GM12891 (cell line): ENCODE measurements at regions not wholly inside any gene's neighbourhood (a gene's known extent, or its start where the extent isn't known, plus 50 kb on each side); places are given as distances from the start of the nearest gene placed in this dataset.

ENCODE experiments used
- POLR2A ChIP-seq: IDR thresholded peaks from 2 replicates; pipeline ENCODE4 v1.6.1; 2011; ENCODE audit warnings: low read depth, low read length, control low read depth
- POLR2AphosphoS5 ChIP-seq: IDR thresholded peaks from 2 replicates; pipeline ENCODE4 v1.6.1; 2011; ENCODE audit warnings: low read depth, low read length, control low read depth
- POU2F2 ChIP-seq: IDR thresholded peaks from 2 replicates; pipeline ENCODE4 v1.6.1; 2011; ENCODE audit warnings: low read depth, mild to moderate bottlenecking, control low read depth, low read length, moderate library complexity
- SPI1 ChIP-seq: IDR thresholded peaks from 2 replicates; pipeline ENCODE4 v1.6.1; 2011; ENCODE audit warnings: low read depth, low read length, control low read depth
- TAF1 ChIP-seq: IDR thresholded peaks from 2 replicates; pipeline ENCODE4 v1.6.1; 2011; ENCODE audit warnings: low read depth, low read length, control low read depth

GRCh38 chr5:69006030-69006429, 87.8 kb upstream of the SLC30A5 start:
- TF ChIP-seq POLR2A (no peak), POLR2AphosphoS5 (no peak), TAF1 (no peak), POU2F2 (no peak), SPI1 (no peak)
